Sigmoid colon (tissue), 6 donors: ENCODE measurements at regions not wholly inside any gene's neighbourhood (a gene's known extent, or its start where the extent isn't known, plus 50 kb on each side); places are given as distances from the start of the nearest gene placed in this dataset.

Experiments used
- DNase-seq: peaks from one replicate; pipeline ENCODE4 v3.0.0-alpha.2; 2019
- H3K27ac ChIP-seq, 4 donors: fragments of 200-600 bp; sonication (generic); one replicate each; pipeline ENCODE4 v1.5.1; 2016 to 2019; ENCODE audit warnings: mild to moderate bottlenecking in 1 of 4
- H3K27me3 ChIP-seq, 3 donors: fragments of 200-600 bp; sonication (generic); one replicate each; pipeline ENCODE4 v1.5.1; 2019; ENCODE audit warnings: mild to moderate bottlenecking in 1 of 3
- H3K36me3 ChIP-seq, 4 donors: fragments of 200-600 bp; sonication (generic); one replicate each; pipeline ENCODE4 v1.5.1; 2016 to 2019
- H3K4me1 ChIP-seq, 4 donors: fragments of 200-600 bp; sonication (generic); one replicate each; pipeline ENCODE4 v1.5.1; 2017 to 2019
- H3K4me3 ChIP-seq, 4 donors: fragments of 200-600 bp; sonication (generic); one replicate each; pipeline ENCODE4 v1.5.1; 2017 to 2019; ENCODE audit warnings: mild to moderate bottlenecking in 2 of 4, moderate library complexity in 1 of 4
- H3K9me3 ChIP-seq, 4 donors: fragments of 200-600 bp in 3 of 4; sonication (generic) in 3 of 4; one replicate each; pipeline versions ENCODE4 v1.5.1 to v1.6.1; 2013 to 2019
- EP300 ChIP-seq, 4 donors: sonication (generic); formaldehyde crosslinking; IDR thresholded peaks; one replicate each; pipeline ENCODE4 v1.6.1; 2017; ENCODE audit warnings: antibody characterized with exemption in 4 of 4
- POLR2A ChIP-seq, 2 donors: fragments of 450-650 bp; IDR thresholded peaks; one replicate each; pipeline ENCODE4 v1.6.1; 2016; ENCODE audit warnings: antibody characterized with exemption in 2 of 2, mild to moderate bottlenecking in 2 of 2, moderate library complexity in 2 of 2
- POLR2AphosphoS5 ChIP-seq, 4 donors: sonication (generic); formaldehyde crosslinking; IDR thresholded peaks; one replicate each; pipeline ENCODE4 v1.6.1; 2017; ENCODE audit warnings: antibody characterized with exemption in 4 of 4
- WGBS, 2 donors: extraction: QIAGEN DNeasy Blood & Tissue Kit; methylation state at CpG; one replicate each; pipeline ENCODE4 v1.1.7; 2013; 5-methylcytosine and 5-hydroxymethylcytosine counted together
- intact Hi-C: fragments of 100-400 bp; cut with DNase I; formaldehyde crosslinking; loops from one replicate; pipeline ENCODE4 v1.15.1; 2023
- TF ChIP-seq, protein P1 (sequence below), 4 experiments: fragments of 450-650 bp in 3 of 4; fragments of 200-600 bp in 1 of 4; IDR thresholded peaks; one replicate each; pipeline ENCODE4 v1.5.1; 2016 to 2019; ENCODE audit warnings: antibody characterized with exemption in 4 of 4, mild to moderate bottlenecking in 3 of 4, moderate library complexity in 2 of 4
- donor health status: healthy with polysubstance abuse.
- donor health status: healthy.

DNA sequence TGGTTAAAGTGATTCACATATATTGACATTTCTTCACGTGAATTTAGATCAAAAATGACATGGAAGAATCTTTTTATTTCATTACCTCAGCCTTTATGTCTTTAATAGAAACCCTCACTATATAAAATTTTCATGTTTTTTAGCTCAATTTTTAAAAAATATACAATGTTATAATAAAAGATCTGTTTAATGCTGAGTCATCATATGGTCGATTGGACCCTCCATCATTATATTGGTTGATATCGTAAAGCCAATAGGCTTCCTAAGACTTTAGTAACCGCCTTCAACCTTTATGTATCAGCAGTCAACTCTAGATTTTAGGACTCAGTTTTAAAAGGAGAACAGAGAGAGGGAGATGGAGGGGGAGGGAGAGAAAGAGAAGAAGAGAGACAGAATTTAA lies 162.3 kb upstream of the FERD3L start:
- no peak overlapping the region for H3K4me3 ChIP-seq
- WGBS, 2 donors, result 82 to 90% methylated on average over 4 of the region's 4 CpGs
- no peak for DNase-seq
- H3K27me3 ChIP-seq, result no peaks in the 10 kb centered on the region
- no peaks in the 10 kb centered on the region for H3K36me3 ChIP-seq
- no peak for TF ChIP-seq POLR2AphosphoS5 (IDR thresholded peaks at IDR 0.05)
- TF ChIP-seq EP300 (IDR thresholded peaks at IDR 0.05), result no peak
- TF ChIP-seq, protein P1, sequence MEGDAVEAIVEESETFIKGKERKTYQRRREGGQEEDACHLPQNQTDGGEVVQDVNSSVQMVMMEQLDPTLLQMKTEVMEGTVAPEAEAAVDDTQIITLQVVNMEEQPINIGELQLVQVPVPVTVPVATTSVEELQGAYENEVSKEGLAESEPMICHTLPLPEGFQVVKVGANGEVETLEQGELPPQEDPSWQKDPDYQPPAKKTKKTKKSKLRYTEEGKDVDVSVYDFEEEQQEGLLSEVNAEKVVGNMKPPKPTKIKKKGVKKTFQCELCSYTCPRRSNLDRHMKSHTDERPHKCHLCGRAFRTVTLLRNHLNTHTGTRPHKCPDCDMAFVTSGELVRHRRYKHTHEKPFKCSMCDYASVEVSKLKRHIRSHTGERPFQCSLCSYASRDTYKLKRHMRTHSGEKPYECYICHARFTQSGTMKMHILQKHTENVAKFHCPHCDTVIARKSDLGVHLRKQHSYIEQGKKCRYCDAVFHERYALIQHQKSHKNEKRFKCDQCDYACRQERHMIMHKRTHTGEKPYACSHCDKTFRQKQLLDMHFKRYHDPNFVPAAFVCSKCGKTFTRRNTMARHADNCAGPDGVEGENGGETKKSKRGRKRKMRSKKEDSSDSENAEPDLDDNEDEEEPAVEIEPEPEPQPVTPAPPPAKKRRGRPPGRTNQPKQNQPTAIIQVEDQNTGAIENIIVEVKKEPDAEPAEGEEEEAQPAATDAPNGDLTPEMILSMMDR (IDR thresholded peaks at IDR 0.05), result no peak
- TF ChIP-seq POLR2A (IDR thresholded peaks at IDR 0.05), result no peak
- intact Hi-C loops, result no loop called here
- no peaks in the 10 kb centered on the region for H3K9me3 ChIP-seq
- H3K4me1 ChIP-seq, result no peaks in the 10 kb centered on the region
- H3K27ac ChIP-seq, result no peak overlapping the region

DNA sequence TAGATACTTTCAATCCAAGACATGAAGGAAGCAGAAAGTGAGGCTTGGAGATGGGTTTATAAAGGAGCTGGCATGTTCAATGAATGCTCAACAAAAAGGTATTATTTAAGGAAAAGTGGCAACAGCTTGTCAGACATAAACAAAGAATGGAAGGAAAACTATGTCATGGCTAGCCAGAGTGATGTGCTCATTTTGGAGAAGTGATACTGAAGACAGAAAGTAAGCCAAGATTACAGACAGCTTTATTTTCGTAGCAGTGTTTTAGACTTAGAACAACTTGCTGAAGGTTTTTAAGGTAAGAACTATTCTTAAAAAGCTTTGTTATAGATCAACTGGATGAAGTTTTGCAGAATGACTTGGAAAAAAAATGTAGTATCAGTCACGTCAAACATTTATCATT lies 160.5 kb upstream of the FERD3L start:
- H3K27ac ChIP-seq, result no peak overlapping the region
- H3K36me3 ChIP-seq, result no peaks in the 10 kb centered on the region
- TF ChIP-seq POLR2A (IDR thresholded peaks at IDR 0.05) (no peak), EP300 (IDR thresholded peaks at IDR 0.05) (no peak), POLR2AphosphoS5 (IDR thresholded peaks at IDR 0.05) (no peak)
- TF ChIP-seq, protein P1 (IDR thresholded peaks at IDR 0.05), result no peak
- DNase-seq, result no peak
- no peak overlapping the region for H3K4me3 ChIP-seq
- H3K9me3 ChIP-seq, result no peaks in the 10 kb centered on the region
- intact Hi-C loops, result no loop called here
- no peaks in the 10 kb centered on the region for H3K4me1 ChIP-seq
- WGBS, 2 donors, result 77 to 86% methylated on average over 2 of the region's 2 CpGs
- H3K27me3 ChIP-seq, result no peaks in the 10 kb centered on the region

DNA sequence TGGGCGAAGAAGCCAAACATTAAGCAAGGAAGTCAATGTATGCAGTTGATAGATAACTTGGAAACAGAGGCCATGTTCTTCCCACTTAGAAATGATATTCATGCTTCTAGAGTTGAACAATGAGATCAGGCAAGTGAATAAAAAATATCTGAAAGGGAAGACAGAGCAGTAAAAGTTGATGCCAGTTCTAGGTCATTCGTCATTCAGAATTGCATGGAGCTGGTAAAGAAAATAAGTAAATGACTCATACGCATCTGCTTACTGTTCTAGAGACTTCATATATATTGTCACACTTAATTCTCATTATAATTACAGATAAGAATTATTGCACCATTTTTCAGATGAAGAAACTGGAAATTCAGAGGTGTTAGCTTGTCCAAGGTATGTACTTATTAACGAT lies 158.9 kb upstream of the FERD3L start:
- no peak for TF ChIP-seq POLR2A (IDR thresholded peaks at IDR 0.05)
- Histone ChIP-seq H3K9me3 (no peaks in the 10 kb centered on the region), H3K27ac (no peak overlapping the region), H3K36me3 (no peaks in the 10 kb centered on the region), H3K4me1 (no peaks in the 10 kb centered on the region), H3K4me3 (no peak overlapping the region), H3K27me3 (no peaks in the 10 kb centered on the region)
- intact Hi-C loops, result no loop called here
- no peak for DNase-seq
- WGBS, 2 donors, result 93 to 94% methylated on average over 4 of the region's 4 CpGs

DNA sequence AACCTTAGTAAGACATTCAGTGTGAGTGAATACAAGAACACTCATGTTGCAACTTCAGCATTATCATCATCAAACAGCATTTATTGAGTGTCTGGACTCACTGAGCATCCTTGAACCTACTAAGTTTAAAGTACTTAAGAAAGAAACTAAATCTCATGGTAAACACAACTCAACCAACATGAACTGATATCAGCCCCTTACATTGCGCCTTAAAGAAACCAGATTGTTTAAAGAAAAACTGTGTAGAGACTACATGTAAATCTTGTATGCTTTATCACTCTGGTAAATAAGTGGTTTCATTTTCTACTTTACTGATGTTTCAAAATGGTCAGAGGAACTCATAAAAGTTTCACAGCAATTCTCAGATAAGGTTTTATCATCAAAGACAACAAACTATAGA lies 157.5 kb upstream of the FERD3L start:
- no peak overlapping the region for H3K27ac ChIP-seq
- no peak for TF ChIP-seq EP300 (IDR thresholded peaks at IDR 0.05)
- no peak for TF ChIP-seq POLR2AphosphoS5 (IDR thresholded peaks at IDR 0.05)
- TF ChIP-seq POLR2A (IDR thresholded peaks at IDR 0.05), result no peak
- TF ChIP-seq, protein P1 (IDR thresholded peaks at IDR 0.05), result no peak
- intact Hi-C loops, result no loop called here
- H3K4me3 ChIP-seq, result no peak overlapping the region
- H3K9me3 ChIP-seq, result no peaks in the 10 kb centered on the region
- DNase-seq, result no peak
- no peaks in the 10 kb centered on the region for H3K4me1 ChIP-seq
- no peaks in the 10 kb centered on the region for H3K36me3 ChIP-seq
- 62 to 88% methylated on average over 1 of the region's 1 CpG for WGBS, 2 donors
- no peaks in the 10 kb centered on the region for H3K27me3 ChIP-seq

DNA sequence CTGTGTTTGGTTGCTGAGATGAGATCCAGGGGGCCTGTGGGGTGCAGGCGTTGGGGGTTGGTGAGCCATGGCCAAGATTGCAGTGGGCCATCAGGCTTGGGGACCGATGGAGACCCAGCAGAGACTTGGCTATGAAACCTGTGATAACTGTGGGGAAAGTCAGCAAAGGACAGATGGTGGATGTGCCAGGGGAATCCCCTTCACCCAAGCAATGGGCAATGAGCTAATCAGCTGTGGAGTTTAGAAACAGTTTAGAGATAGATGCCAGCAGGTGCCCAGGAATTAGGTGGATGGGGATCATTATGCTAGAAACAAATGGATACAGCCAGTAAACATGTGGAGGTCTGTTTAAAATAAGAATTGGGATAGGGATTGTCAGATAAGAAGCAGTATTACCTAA lies 151.4 kb upstream of the FERD3L start:
- TF ChIP-seq EP300 (IDR thresholded peaks at IDR 0.05) (no peak), POLR2AphosphoS5 (IDR thresholded peaks at IDR 0.05) (no peak), POLR2A (IDR thresholded peaks at IDR 0.05) (no peak)
- TF ChIP-seq, protein P1 (IDR thresholded peaks at IDR 0.05), result no peak
- Histone ChIP-seq H3K27me3 (no peaks in the 10 kb centered on the region), H3K4me3 (no peak overlapping the region), H3K9me3 (no peaks in the 10 kb centered on the region), H3K36me3 (no peaks in the 10 kb centered on the region), H3K27ac (no peak overlapping the region), H3K4me1 (no peaks in the 10 kb centered on the region)
- intact Hi-C loops, result no loop called here
- 64 to 75% methylated on average over 2 of the region's 2 CpGs for WGBS, 2 donors
- no peak for DNase-seq
